HG02870 (cell line): ENCODE measurements at regions not wholly inside any gene's neighbourhood (a gene's known extent, or its start where the extent isn't known, plus 50 kb on each side); places are given as distances from the start of the nearest gene placed in this dataset.
"Not testable (repeated sequence)": the region's sequence is repeated elsewhere in the genome, so short reads cannot be mapped to it uniquely, and the experiment has no call there.

Experiments
- ATAC-seq: cut with Tn5 transposase; IDR thresholded peaks from one replicate; pipeline ENCODE4 v1.9.1; 2021; ENCODE audit warnings: mild to moderate bottlenecking, moderate library complexity; ENCODE audit not compliant: unreplicated experiment

DNA sequence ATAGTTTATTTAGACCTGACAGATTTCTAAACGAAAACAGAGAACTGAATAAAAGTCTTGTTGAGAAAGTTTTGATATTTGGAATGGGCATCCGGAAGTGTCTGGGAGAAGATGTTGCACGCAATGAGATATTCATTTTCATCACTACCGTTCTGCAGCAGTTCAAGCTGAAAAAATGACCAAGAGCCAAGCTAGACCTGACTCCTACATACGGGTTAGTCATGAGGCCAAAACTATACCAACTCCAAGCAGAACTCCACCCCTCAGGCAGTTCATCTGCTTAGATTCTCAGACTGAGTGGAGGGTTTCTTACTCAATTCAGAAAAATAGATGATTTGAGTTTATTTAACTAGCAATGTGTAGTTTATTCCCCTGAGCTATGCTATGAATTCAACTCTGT lies 95.4 kb upstream of the ANXA1 start:
- ATAC-seq: no peak

DNA sequence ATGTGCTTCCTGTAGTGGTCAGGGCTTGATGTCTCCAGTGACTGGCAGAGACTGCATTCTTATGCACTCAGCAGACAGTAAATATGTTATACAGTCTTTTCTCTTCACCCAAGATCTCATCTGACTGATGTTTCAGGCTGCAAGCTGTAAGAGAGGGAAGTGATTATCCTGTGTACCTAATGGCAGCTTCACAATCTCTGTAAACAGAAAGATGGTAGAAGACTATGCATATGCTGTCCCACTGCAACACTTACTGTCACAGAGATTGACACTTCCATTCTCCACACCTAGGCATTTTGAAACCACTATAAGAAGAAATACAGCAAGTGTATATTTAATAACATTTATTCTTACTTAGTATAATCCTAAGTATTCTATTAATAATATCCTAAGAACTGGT lies 97.6 kb upstream of the ANXA1 start:
- no peak for ATAC-seq

DNA sequence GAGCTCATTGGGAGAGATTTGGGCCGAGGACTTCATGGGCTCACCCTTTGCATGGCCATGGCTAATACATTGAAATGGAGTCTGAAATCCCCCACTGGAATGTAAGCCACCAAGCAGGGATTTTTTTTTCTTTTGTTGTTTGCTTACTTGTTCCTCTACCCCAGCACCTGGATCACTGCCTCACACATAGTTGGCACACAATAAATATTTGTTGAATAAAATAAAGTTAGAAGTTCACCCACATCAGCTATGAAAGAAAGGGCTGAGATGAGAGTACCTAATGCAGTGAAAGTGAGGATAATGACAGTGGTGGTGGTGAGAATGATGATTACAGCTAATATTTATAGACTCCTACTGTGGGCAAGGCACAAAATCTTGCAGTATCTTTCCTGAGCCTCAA lies 98.1 kb upstream of the ANXA1 start:
- no peak for ATAC-seq

DNA sequence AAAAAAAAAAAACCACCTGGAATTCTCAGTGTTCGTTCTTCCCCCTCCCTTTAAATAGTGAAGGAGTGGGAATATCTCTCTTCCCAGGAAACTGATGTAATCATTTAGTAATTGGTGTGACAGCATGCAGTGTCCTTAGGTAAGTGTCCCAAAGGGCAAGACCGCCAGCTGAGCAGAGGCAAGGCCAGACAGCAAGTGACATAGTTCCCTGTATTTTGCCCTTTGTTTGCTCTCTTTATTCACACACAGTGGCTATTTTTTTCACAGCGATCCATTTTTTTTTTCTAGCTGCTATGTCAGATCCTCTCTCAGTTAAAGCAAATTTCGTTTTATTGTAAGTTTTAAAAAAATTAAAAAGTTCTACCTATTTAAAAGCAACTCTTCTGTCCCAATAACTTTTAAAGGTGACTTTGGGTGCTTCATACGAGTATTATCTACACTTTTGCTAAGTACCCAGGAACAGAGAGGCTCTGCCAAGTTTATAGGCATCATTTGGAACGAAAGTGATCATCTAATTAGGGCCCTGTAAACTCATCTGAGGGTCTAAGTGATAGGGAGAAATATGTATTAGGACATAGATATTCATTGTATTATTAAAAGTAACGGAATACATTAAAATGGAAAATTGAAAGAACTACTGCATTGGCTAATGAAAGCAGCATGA lies 98.2 kb upstream of the ALDH1A1 start:
- ATAC-seq: no peak

DNA sequence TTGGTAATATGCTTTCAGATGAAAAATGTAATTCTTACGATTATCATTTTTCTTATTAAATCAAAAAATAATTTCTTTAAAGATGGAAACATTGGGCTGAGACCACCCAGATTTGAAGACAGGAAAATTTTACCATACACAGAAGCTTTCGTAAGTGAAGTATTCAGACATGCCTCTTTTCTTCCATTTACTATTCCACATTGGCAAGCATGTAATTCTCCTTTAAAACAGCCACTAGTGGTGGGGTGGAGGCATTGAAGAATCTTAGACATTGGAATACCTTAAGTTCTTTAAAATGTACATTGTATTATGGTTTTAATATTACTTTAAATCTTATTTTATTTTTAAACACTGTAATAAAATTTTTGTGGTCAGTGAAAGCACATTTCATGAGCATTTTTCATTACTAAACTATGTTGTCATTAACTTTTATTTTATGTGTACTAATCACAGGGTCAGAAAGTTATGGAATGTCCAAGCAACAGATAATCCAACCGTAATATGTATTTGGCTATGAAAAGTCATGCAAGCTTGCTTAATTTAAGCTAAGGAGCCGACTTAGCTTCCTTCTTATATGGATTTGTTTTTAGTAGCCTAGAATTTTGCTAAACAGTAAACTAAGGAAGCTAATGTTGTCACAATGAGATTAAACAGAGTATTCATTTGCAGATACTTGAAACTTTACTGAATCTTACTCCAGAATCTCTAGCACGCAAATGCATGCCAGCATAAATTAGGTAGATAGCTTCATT lies 97.4 kb upstream of the ALDH1A1 start:
- no peak for ATAC-seq

DNA sequence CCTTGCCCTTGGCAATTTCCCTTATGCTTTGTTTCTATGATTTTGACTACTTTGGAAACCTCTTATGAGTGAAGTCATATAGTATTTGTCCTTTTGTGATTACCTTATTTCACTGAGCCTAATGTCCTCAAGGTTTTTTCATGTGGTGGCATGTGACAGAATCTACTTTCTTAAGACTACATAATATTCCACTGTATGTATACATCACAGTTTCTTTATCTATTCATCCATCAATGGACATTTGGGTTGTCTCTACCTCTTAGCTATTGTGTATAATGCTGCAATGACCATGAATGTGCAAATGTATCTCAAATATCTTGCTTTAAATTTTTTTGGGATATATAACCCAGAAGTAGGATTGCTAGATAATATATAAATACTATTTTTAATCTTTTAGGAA lies 96.4 kb upstream of the ALDH1A1 start:
- ATAC-seq: no peak

DNA sequence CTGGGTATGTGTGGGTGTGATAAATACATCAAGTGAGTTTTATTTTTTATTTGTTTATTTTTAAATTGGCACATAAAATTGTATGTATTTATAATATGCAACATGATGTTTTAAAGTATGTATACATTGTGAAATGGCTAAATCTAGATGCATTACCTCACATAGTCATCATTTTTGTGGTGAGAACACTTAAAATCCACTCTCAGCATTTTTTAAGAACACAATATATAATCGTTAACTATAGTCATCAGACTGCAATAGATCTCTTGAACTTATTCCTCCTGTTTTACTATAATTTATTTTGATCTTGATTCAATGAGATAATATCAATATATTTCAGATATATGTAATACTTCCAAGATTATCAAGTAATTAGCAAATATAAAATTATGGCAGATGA lies 93.9 kb upstream of the ALDH1A1 start:
- ATAC-seq: no peak

DNA sequence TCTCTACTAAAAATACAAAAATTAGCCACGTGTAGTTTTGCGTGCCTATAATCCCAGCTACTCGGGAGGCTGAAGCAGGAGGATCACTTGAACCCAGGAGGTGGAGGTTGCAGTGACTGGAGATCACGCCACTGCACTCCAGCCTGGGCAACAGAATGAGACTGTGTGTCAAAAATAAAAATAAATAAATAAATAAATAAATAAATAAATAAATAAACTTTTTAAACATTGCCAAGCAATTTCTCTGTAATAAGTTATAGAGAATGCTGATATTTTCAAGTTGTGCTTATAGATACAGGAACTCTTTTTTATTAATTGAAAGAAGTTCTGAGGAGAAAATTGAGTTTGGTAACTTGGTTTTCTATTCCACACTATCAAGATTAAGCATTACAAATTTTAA lies 91.9 kb upstream of the ALDH1A1 start:
- not testable (repeated sequence) for ATAC-seq

DNA sequence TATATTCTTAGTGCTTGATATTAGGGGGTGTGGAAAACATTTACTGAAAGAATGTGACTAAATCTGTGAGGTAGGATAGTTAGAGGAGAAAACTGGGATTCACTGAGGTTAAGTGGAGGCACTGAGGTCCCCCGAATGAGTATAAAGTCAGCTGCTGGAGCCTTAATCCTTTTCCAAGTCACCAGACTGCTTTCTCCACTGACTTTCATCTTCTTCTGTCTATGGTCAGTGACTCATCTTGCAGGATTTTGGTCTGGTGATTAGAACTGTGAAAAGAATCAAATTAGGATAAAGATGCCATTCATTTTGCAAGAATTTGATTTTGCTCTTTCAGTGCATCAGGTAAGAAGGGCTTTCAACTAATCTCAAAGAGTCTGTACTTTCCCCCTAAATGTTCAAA lies 89.3 kb upstream of the ALDH1A1 start:
- ATAC-seq: no peak

DNA sequence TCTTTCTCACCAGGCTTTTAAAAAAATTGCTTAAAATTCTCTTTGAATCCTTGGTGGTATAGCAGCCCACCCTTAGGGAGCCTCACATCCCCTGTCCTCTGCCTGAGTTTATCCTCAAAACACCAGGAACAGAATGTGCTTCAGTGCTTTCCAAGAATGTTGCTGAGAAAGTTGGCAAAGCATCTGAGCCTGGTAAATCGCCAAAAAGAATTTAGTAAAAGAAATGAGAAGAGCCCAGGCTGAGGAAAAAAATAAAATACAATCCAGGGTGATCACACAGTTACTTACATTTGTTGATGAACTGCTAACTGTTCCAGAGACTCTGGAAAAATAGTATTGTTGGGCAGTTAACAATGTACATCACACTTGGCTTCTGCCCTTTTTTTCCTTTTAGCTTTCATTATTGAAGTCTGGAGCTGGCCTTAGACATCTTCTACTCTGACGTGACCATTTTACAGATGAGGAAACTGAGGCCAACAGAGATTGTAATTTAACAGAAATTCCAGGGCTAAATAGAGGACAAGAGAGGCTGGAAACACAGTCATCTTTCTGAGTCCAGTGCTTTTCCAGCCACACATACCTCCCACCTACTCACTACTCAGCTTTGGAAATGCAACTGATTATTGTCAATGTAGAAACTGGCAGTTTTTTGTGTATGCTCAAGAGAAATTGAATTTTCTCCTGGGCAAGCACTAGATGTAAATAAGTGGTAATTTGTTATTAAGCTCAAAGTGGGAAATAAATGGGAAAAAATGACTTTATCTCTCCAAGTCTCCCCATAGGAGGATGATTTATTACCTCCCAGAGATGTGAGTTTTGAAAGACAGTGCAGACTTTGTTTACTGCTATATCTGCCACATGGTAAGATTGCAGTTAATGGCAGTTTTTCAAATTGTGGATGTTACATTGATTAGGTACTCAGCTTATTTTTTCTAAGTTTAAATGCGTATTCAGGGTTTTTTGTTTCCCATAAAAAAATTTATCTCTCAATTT lies 86.7 kb upstream of the ALDH1A1 start:
- no peak for ATAC-seq

DNA sequence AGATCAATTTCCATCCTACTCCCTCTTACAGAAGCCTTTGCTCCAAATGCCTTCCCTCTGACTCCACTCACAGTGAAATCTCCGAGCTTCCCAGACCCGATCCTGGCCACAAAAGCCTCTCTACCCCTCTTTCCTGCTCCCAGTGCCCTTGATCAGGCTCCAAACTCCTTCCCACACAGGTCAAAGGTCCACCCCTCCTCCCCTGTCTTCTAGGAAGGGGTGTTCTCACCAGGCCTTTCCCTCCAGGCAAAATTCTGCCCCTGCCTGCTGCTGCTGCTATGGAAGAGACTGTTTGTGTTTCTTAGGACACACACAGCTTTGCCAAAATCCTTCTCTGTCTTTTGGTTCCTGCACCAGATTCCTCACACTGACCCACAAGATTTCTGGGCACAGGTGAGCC lies 85.8 kb upstream of the ALDH1A1 start:
- no peak for ATAC-seq

DNA sequence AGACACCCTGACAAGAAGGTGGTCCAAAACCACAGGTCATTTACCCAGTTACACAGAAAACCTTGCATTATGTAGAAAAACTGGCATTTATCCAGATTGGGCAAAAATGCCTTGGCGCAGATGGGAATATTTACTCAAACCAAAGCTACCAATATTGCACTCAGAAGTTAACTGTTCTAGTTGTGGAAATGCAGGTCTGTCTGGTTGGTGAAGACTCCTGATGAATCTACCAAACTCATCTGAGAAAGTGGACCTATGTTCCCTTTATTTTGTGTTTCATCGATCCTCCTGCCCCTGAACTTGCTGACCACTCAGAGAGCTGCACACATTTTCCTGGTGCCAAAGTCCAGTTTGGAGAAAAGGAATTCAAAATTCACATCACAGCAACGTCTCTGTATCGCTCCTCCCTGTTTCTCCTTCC lies 85.2 kb upstream of the ALDH1A1 start:
- no peak for ATAC-seq

DNA sequence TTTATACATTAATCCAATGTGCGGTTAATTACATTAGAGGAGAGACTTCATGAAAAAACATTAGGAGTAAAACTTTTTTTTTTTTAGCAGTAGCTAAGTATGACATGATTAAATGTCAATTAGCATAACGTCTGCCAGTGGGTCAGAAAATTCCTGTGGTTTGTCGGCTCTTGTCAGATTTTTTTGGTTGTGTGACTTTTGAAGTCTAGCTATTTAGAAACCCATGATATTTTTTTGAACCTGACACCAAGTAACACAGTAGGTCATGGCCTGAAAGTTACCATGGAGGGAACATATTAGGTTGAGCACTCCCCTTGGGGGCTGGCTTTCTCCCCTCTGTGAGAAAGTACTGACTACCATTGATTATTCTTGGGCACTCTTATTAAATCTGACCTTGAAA lies 84.8 kb upstream of the ALDH1A1 start:
- no peak for ATAC-seq

DNA sequence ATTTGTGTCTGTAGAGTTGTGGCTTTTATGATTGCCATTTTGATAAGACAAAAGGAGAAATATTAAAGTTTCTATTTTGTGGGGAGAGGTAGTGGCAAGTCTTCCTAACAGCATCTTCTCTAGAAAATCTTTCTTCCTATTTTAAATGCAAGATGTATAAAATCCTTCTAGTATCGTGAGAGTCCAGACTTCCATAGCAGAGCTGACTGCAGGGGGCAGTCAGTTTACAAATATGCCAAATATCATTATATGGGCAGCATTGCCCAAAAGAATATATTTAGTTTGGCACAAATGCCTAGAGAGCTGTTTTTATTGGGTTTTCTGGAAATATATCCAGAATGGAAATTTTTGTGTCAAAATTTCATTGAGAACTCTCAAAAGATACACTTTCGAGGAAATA lies 82.1 kb upstream of the ALDH1A1 start:
- no peak for ATAC-seq

DNA sequence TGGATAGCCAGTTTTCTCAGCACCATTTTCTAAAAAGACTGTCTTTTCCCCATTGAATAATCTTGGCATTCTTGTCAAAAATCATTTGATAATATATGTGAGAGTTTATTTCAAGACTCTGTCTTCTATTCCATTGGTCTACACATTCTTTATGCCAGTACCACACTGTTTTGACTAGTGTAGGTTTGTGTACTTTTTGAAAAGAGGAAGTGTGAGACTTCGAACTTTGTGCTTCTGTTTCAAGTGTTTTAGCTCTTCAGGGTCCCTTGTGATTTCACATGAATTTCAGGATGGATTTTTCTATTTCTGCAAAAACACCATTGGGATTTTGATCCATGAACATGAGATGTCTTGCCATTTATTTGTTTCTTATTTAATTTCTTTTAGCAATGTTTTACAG lies 78.5 kb upstream of the ALDH1A1 start:
- no peak for ATAC-seq

DNA sequence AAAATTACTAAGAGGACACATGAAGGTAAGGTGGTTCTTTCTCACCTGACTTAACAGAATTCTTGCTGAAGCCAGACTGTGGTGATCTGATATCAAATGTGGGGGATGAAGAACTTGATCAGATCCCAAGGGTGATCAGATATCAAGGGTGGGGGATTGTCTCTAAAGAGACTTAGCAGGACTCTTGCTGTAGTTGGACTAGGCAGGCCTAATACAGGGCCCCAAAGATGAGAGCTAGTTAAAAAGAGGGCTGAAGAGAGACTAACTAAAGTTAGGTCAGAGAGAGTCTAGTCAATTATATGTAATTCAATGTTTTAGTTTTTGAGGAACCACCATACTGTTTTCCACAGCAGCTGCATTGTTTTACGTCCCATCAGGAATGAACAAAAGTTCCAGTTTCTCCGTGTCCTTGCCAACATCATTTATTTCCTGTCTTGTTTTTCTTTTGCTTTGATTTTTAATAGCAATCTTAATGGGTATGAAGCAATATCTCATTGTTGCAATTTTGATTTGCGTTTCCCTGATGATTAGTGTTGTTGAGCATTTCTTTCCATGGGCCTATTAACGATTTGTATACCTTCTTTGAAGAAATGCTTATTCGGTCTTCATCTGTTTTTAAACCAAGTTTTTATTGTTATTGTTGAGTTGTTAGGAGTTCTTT lies 77.6 kb upstream of the ALDH1A1 start:
- ATAC-seq: no peak

DNA sequence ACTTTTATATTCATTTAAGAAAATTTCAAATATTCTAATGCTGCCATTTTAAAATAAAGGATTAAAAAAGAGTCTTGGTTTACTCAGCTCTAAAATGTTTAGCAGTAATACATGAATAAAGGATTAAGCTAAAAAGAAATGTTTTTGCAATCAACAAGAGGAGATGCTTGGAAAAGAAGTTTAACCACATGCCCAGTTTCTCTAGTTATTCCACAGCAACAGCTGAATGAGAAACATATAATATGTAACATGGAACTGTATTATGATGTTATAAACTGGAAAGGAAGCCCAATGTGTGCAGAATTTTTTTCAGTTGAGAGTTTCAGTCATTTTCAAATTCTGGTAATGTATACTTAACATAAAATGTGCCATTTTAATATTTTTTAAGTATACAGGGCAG lies 76.5 kb upstream of the ALDH1A1 start:
- no peak for ATAC-seq

DNA sequence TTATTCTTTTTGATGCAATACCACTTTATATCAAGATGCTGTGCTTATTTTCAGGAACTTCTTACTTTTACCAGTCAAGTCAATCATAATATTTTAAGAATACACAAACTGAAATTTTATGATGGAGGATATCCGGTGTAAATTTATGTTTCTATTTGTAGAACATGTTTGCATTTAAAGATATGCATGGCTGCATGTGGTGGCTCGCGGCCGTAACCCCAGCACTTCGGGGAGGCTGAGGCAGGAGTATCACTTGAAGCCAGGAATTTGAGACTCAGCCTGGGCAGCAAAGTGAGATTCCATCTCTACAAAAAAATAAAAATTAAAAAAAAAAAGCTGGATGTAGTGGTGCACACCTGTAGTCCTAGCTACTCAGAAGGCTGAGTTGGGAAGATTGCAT lies 73.5 kb upstream of the ALDH1A1 start:
- no peak for ATAC-seq

DNA sequence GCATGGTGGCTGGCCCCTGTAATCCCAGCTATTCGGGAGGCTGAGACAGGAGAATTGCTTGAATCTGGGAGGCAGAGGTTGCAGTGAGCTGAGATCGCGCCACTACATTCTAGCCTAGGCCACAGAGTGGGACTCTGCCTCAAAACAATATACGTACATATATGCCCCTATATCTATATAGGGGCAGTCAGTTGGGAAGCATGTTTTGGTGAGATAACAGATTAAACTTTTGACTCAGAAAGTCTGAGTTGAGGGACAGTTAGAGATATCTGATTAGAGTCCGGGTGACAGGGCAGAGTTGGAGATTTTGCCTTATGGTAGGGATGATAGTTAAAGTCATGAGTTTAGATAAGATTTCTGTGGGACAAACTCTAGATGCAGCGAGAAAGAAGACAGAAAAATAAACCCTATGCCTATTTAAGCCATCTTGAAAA lies 71.8 kb upstream of the ALDH1A1 start:
- no peak for ATAC-seq

DNA sequence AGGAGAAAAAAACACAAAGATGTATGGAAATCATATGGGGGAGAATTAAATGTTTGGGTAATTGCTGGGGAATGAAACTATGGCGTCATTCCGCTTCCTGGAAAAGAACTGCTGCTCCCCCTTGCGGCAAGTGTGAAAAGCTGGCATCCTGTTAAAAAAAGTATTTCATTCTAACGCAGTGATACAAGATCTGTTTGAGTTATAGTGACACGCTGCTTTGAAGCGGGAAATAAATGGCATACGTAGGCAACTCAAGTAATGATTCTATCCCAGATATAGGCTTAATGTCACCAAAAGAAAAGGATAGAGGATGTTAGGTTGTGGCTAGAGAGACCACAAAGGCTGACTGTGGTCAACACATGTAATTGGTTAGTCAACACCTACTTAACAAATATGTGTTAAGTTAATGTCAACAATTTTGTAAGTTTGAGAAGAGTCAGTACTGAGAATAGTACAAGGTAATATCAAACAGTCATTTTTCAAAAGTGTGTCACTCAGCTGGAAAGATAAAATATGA lies 70.2 kb upstream of the ALDH1A1 start:
- peak; percentile 55 for ATAC-seq

DNA sequence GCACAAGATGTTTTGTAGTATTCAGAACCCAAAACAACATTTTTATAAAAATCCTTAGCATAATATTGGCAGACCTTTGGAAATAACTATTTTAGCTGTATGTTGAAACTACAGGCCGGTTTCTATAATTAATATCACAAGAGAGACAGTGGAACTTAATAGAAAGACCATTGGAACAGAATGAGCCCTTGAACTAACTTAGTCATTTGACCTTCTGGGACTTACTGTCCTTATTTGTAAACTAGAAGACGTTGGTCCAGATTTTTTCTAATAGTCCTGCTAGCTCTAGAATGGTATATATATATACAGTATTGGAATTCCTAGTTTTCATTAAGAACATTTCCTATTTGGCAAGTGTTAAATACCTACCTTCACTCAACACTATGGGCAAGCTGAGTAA lies 69.5 kb upstream of the ALDH1A1 start:
- ATAC-seq: no peak
